B cell (primary cell): ENCODE measurements at regions not wholly inside any gene's neighbourhood (a gene's known extent, or its start where the extent isn't known, plus 50 kb on each side); places are given as distances from the start of the nearest gene placed in this dataset.

Experiments used
- ATAC-seq: fragments of 200-7000 bp; cut with Tn5 transposase; one replicate; pipeline ENCODE4 v1.10.0; 2021; ENCODE audit warnings: low read depth, mild to moderate bottlenecking, moderate number of reproducible peaks, moderate library complexity
- CTCF ChIA-PET: fragments of 350-600 bp; sonication (Branson Sonifier 250); formaldehyde crosslinking; loops from one replicate; lab custom pipeline; 2021; ENCODE audit warnings: antibody characterized with exemption, inconsistent platforms; lab: Charles Lee
- POLR2A ChIA-PET: fragments of 350-600 bp; sonication (Branson Sonifier 250); formaldehyde crosslinking; loops from one replicate; lab custom pipeline; 2021; ENCODE audit warnings: antibody characterized with exemption; lab: Charles Lee
- DNase-seq: peaks from one replicate; pipeline ENCODE4 v3.0.0; 2013
- H2AFZ ChIP-seq: 2 replicates; pipeline ENCODE4 v1.6.1; 2012; ENCODE audit warnings: mild to moderate bottlenecking, low read depth, low read length; ENCODE audit not compliant: insufficient read depth, poor library complexity, severe bottlenecking
- H3K27ac ChIP-seq, 2 donors: 1 replicate in 1 of 2; 2 replicates in 1 of 2; pipeline ENCODE4 v1.5.1; 2012 to 2013; ENCODE audit warnings: low read length in 2 of 2, mild to moderate bottlenecking in 2 of 2, moderate library complexity in 1 of 2
- H3K27me3 ChIP-seq, 4 experiments: fragments of 200-600 bp in 1 of 4; sonication (generic) in 1 of 4; replicated peaks in 1 of 4; 1 replicate in 2 of 4; 2 replicates in 2 of 4; pipeline versions ENCODE4 v1.6.1 to v1.7.0; 2013 to 2016; ENCODE audit warnings: low read length in 3 of 4, mild to moderate bottlenecking in 2 of 4, mixed read lengths in 1 of 4, moderate library complexity in 1 of 4; ENCODE audit not compliant: insufficient read depth in 4 of 4, control insufficient read depth in 3 of 4; ENCODE audit errors: control extremely low read depth in 1 of 4
- H3K36me3 ChIP-seq, 2 experiments: replicated peaks in 1 of 2; 1 replicate in 1 of 2; 2 replicates in 1 of 2; pipeline versions ENCODE4 v1.6.1 to v1.7.1; 2013; ENCODE audit warnings: low read length in 1 of 2; ENCODE audit not compliant: insufficient read depth in 2 of 2, control insufficient read depth in 1 of 2; ENCODE audit errors: control extremely low read depth in 1 of 2, extremely low read depth in 1 of 2
- H3K4me1 ChIP-seq, 2 donors: fragments of 200-600 bp in 1 of 2; sonication (generic) in 1 of 2; 1 replicate in 1 of 2; 2 replicates in 1 of 2; pipeline versions ENCODE4 v1.5.1 to v1.6.1; 2013 to 2017; ENCODE audit warnings: low read length in 2 of 2; ENCODE audit not compliant: control insufficient read depth in 2 of 2, insufficient read depth in 2 of 2
- H3K4me2 ChIP-seq: replicated peaks from 2 replicates; pipeline ENCODE3; 2012; ENCODE audit warnings: mild to moderate bottlenecking, low read depth, low read length; ENCODE audit not compliant: poor library complexity, severe bottlenecking
- H3K4me3 ChIP-seq, 5 experiments: fragments of 200-600 bp in 1 of 5; sonication (generic) in 1 of 5; 1 replicate in 3 of 5; 2 replicates in 2 of 5; pipeline versions ENCODE4 v1.5.1 to v1.7.0; 2011 to 2016; ENCODE audit warnings: low read length in 4 of 5, mild to moderate bottlenecking in 4 of 5, low read depth in 2 of 5, control low read depth in 1 of 5, moderate library complexity in 1 of 5; ENCODE audit not compliant: insufficient read depth in 1 of 5; ENCODE audit errors: control extremely low read depth in 1 of 5, extremely low read depth in 1 of 5
- H3K79me2 ChIP-seq: fragments of 200-600 bp; sonication (generic); one replicate; pipeline ENCODE4 v1.6.0; 2016; ENCODE audit warnings: low read length; ENCODE audit not compliant: control insufficient read depth, insufficient read depth
- H3K9ac ChIP-seq: fragments of 200-600 bp; sonication (generic); 2 replicates; pipeline ENCODE4 v1.6.1; 2017; ENCODE audit warnings: mild to moderate bottlenecking, low read length, moderate library complexity
- H3K9me3 ChIP-seq, 3 donors: one replicate each; pipeline versions ENCODE4 v1.6.1 to v1.7.1; 2013; ENCODE audit warnings: low read length in 2 of 3; ENCODE audit not compliant: control insufficient read depth in 2 of 3, insufficient read depth in 1 of 3; ENCODE audit errors: control extremely low read depth in 1 of 3
- H4K20me1 ChIP-seq: 2 replicates; pipeline ENCODE4 v1.6.0; 2012; ENCODE audit warnings: mild to moderate bottlenecking, low read length; ENCODE audit not compliant: insufficient read depth, control insufficient read depth, poor library complexity, severe bottlenecking
- H3K27ac Mint-ChIP-seq: one replicate; pipeline ENCODE4 v1.8.0; 2021; ENCODE audit warnings: mixed read lengths
- H3K27me3 Mint-ChIP-seq: one replicate; pipeline ENCODE4 v1.8.0; 2021; ENCODE audit warnings: mixed read lengths
- H3K4me1 Mint-ChIP-seq: one replicate; pipeline ENCODE4 v1.8.0; 2021; ENCODE audit warnings: mixed read lengths
- H3K4me3 Mint-ChIP-seq: one replicate; pipeline ENCODE4 v1.8.0; 2021; ENCODE audit warnings: mixed read lengths
- H3K9me3 Mint-ChIP-seq: one replicate; pipeline ENCODE4 v1.8.0; 2022; ENCODE audit warnings: mixed read lengths; ENCODE audit not compliant: insufficient read depth
- EZH2 ChIP-seq: IDR thresholded peaks from 2 replicates; pipeline ENCODE4 v1.6.1; 2012; ENCODE audit warnings: borderline replicate concordance, low read depth, mild to moderate bottlenecking, moderate library complexity, low read length; ENCODE audit not compliant: insufficient read depth, poor library complexity, severe bottlenecking
- WGBS: methylation state at CpG from one replicate; pipeline ENCODE4 v1.1.5; 2013; ENCODE audit warnings: missing lambda C conversion rate; ENCODE audit not compliant: insufficient coverage; 5-methylcytosine and 5-hydroxymethylcytosine counted together
- intact Hi-C: fragments of 100-400 bp; cut with micrococcal nuclease; formaldehyde crosslinking; loops from one replicate; pipeline ENCODE4 v1.10.0; 2022
- TF ChIP-seq, protein P1 (sequence below): fragments of 200-600 bp; IDR thresholded peaks from one replicate; pipeline ENCODE4 v1.8.0; 2022; ENCODE audit warnings: antibody characterized with exemption, mild to moderate bottlenecking

DNA sequence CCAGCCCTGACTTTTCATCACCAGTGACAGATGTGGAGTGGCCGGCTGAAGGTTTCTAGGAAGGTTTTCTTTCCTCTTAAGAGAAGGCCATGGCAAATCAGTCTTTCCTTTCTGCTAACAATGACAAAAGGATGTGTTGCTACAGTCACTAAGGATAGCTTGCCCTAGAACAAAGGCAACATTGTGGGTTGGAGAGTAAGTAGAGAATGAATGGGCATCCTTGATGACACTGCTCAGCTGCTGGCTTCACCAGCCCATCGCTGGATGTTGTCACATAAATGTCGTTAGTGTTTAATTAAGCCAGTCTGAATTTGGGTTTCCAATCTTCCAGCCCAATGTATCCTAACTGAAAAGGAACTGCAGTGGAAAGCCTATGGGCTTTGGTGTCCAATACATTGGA, 168.4 kb downstream of the ZIC5 start:
- H3K27me3 Mint-ChIP-seq = no peaks in the 10 kb centered on the region
- H3K27ac Mint-ChIP-seq = no peak overlapping the region
- WGBS = no CpG with 5 or more reads among the region's 3 CpGs
- Histone ChIP-seq H3K27me3 (no peaks in the 10 kb centered on the region), H3K27ac (no peak overlapping the region), H3K9me3 (peaks cover 0 to 6% (median 0%) of the 10 kb centered on the region in 3 donors), H4K20me1 (no peaks in the 10 kb centered on the region), H3K4me1 (no peaks in the 10 kb centered on the region), H3K9ac (no peak overlapping the region), H3K4me3 (no peak overlapping the region), H3K79me2 (no peaks in the 10 kb centered on the region), H3K4me2 (no peak overlapping the region), H3K36me3 (no peaks in the 10 kb centered on the region), H2AFZ (no peak overlapping the region)
- H3K4me3 Mint-ChIP-seq = no peak overlapping the region
- TF ChIP-seq EZH2 = no peak
- TF ChIP-seq, protein P1, sequence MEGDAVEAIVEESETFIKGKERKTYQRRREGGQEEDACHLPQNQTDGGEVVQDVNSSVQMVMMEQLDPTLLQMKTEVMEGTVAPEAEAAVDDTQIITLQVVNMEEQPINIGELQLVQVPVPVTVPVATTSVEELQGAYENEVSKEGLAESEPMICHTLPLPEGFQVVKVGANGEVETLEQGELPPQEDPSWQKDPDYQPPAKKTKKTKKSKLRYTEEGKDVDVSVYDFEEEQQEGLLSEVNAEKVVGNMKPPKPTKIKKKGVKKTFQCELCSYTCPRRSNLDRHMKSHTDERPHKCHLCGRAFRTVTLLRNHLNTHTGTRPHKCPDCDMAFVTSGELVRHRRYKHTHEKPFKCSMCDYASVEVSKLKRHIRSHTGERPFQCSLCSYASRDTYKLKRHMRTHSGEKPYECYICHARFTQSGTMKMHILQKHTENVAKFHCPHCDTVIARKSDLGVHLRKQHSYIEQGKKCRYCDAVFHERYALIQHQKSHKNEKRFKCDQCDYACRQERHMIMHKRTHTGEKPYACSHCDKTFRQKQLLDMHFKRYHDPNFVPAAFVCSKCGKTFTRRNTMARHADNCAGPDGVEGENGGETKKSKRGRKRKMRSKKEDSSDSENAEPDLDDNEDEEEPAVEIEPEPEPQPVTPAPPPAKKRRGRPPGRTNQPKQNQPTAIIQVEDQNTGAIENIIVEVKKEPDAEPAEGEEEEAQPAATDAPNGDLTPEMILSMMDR = no peak
- H3K4me1 Mint-ChIP-seq = no peaks in the 10 kb centered on the region
- CTCF ChIA-PET = no interaction called here
- POLR2A ChIA-PET = no interaction called here
- intact Hi-C loops = no loop called here
- DNase-seq = no peak
- ATAC-seq = no peak
- no peaks in the 10 kb centered on the region for H3K9me3 Mint-ChIP-seq

DNA sequence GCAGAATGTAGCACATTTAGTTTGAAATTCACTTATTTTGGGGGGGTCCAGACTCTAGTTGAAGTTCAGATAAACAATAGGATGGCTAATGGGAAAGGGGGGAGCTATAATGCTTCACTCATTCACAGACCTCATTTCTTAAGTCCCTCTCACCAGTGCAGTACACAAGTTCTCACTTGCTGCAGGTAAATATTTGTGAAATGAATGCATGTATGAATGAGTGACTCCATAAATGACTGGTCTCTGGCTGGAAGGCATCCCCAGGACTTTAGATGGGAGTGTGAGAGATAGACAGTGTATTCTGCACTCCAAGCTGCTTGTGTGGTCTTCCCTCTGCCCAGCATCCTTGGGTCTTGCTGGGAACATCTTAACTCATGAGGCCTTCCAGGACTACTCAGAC, 169.2 kb downstream of the ZIC5 start:
- no peak for DNase-seq
- POLR2A ChIA-PET = no interaction called here
- no peaks in the 10 kb centered on the region for H3K9me3 Mint-ChIP-seq

More for the DNA sequence above, 169.2 kb downstream of the ZIC5 start:
- CTCF ChIA-PET = no interaction called here
- Histone ChIP-seq H3K36me3 (no peaks in the 10 kb centered on the region), H3K9ac (no peak overlapping the region), H3K79me2 (no peaks in the 10 kb centered on the region), H3K4me3 (no peak overlapping the region), H3K27me3 (no peaks in the 10 kb centered on the region), H3K9me3 (peaks cover 0 to 6% (median 0%) of the 10 kb centered on the region in 3 donors), H3K4me1 (no peaks in the 10 kb centered on the region), H3K4me2 (no peak overlapping the region), H2AFZ (no peak overlapping the region), H4K20me1 (no peaks in the 10 kb centered on the region), H3K27ac (no peak overlapping the region)
- intact Hi-C loops = no loop called here
- ATAC-seq = no peak
- Mint-ChIP-seq H3K27ac (no peak overlapping the region), H3K4me1 (no peaks in the 10 kb centered on the region), H3K4me3 (no peak overlapping the region), H3K27me3 (no peaks in the 10 kb centered on the region)
- no peak for TF ChIP-seq EZH2
- TF ChIP-seq, protein P1 = no peak
